ENCODE measurements at regions not wholly inside any gene's neighbourhood (a gene's known extent, or its start where the extent isn't known, plus 50 kb on each side); places are given as distances from the start of the nearest gene placed in this dataset.

GRCh38 chr4:187663076-187663475 lies 332.5 kb upstream of the ZFP42 start:
- POLR2A ChIA-PET (ENCODE audit: partially characterized antibody): no interaction called here
- H3K9ac ChIP-seq (replicated peaks in 1 of 4; ENCODE audit: extremely low read depth in 1 of 4, low read depth in 3 of 4, low read length in 3 of 4): no peak overlapping the region
- H2AK5ac ChIP-seq (ENCODE audit: low read depth, low read length): no peak overlapping the region
- no peak overlapping the region for H3K4me2 ChIP-seq (ENCODE audit: insufficient read depth in 1 of 2, low read depth in 2 of 2, low read length in 2 of 2)
- no peaks in the 10 kb centered on the region for H3K9me3 ChIP-seq (ENCODE audit: insufficient read depth in 2 of 2, low read depth in 1 of 2, low read length in 1 of 2)
- no peak overlapping the region for H4K91ac ChIP-seq (replicated peaks; ENCODE audit: insufficient read length, low read length)
- no peak overlapping the region for H3K4me3 ChIP-seq (ENCODE audit: extremely low read depth in 1 of 4, insufficient read depth in 2 of 4, low read depth in 3 of 4, low read length in 4 of 4)
- no peak for FAIRE-seq
- no peaks in the 10 kb centered on the region for H3K79me2 ChIP-seq (ENCODE audit: control insufficient read depth in 1 of 2, insufficient read depth in 2 of 2, low read length in 2 of 2)
- H2BK5ac ChIP-seq (ENCODE audit: low read depth, low read length): no peak overlapping the region
- H3K23ac ChIP-seq (ENCODE audit: insufficient read length): no peak overlapping the region
- DNase-seq (ENCODE audit: low read depth in 1 of 2, low spot score in 2 of 2): no peak
- no peak overlapping the region for H3K14ac ChIP-seq (ENCODE audit: insufficient read length)
- H3K4me1 ChIP-seq (replicated peaks in 1 of 4; ENCODE audit: control insufficient read depth in 3 of 4, insufficient read depth in 4 of 4, low read length in 3 of 4): peaks cover 0 to 3% (median 0%) of the 10 kb centered on the region in 4 experiments; a peak in 1 of 7 replicates
- 80% methylated on average over 4 of the region's 4 CpGs; no CpG with 5 or more reads in 1 of the 2 experiments for WGBS, 2 experiments (ENCODE audit: extremely low coverage in 1 of 2, insufficient coverage in 1 of 2, insufficient read length in 1 of 2, insufficient replicate concordance in 2 of 2, low coverage in 1 of 2, low lambda C conversion rate in 2 of 2, missing lambda C conversion rate in 1 of 2)
- TF ChIP-seq MAX (IDR thresholded peaks at IDR 0.05): no peak
- TF ChIP-seq EZH2 (IDR thresholded peaks at IDR 0.05; ENCODE audit: low read depth, low read length, severe bottlenecking): no peak
- no peak for TF ChIP-seq TCF12 (IDR thresholded peaks at IDR 0.05; ENCODE audit: low read depth, low read length)
- TF ChIP-seq CBX5 (IDR thresholded peaks at IDR 0.05; ENCODE audit: low read depth, low read length): no peak
- TF ChIP-seq HDAC6 (IDR thresholded peaks at IDR 0.05; ENCODE audit: low read depth, low read length): no peak
- no peak for TF ChIP-seq E2F6 (IDR thresholded peaks at IDR 0.05)
- TF ChIP-seq ATF2 (IDR thresholded peaks at IDR 0.05; ENCODE audit: low read length): no peak
- no peak for TF ChIP-seq TBP (IDR thresholded peaks at IDR 0.05; ENCODE audit: low read depth, low read length)
- TF ChIP-seq CTCF (IDR thresholded peaks at IDR 0.05; ENCODE audit: control extremely low read depth in 1 of 3, insufficient read depth in 1 of 3, low read depth in 1 of 3, low read length in 3 of 3): no peak
- H3K27me3 ChIP-seq (replicated peaks in 1 of 4; ENCODE audit: control insufficient read depth in 3 of 4, extremely low read depth in 1 of 4, insufficient read depth in 3 of 4, low read length in 3 of 4): no peaks in the 10 kb centered on the region
- H3K4ac ChIP-seq (replicated peaks; ENCODE audit: insufficient read length, low read depth, low read length): no peak overlapping the region
- H3K79me1 ChIP-seq (ENCODE audit: low read depth, low read length): no peaks in the 10 kb centered on the region
- H4K5ac ChIP-seq (ENCODE audit: insufficient read length, low read depth, low read length): no peak overlapping the region
- no peak overlapping the region for H3K18ac ChIP-seq (ENCODE audit: extremely low read depth, low read length)
- no peak overlapping the region for H4K8ac ChIP-seq (ENCODE audit: extremely low read depth, insufficient read depth, low read length)
- no peak overlapping the region for H2AFZ ChIP-seq (ENCODE audit: low read length)
- no peak overlapping the region for H2BK15ac ChIP-seq (ENCODE audit: low read length)
- CTCF ChIA-PET (ENCODE audit: partially characterized antibody): interaction anchor here (0.6 kb wide), 1 partner anchor 173 kb away, joined by 3 read pairs; no protein-coding TSS in a partner anchor
- H3K23me2 ChIP-seq (ENCODE audit: low read depth, low read length): no peaks in the 10 kb centered on the region
- no peaks in the 10 kb centered on the region for H4K20me1 ChIP-seq (replicated peaks in 1 of 2; ENCODE audit: control insufficient read depth in 1 of 2, insufficient read depth in 2 of 2, low read length in 2 of 2)
- H3K27ac ChIP-seq (ENCODE audit: low read depth, low read length): no peak overlapping the region
- H3K36me3 ChIP-seq (ENCODE audit: control insufficient read depth in 2 of 4, insufficient read depth in 4 of 4, low read length in 3 of 4): no peaks in the 10 kb centered on the region
- H2BK12ac ChIP-seq (ENCODE audit: low read depth, low read length): no peak overlapping the region
- no peak overlapping the region for H2BK120ac ChIP-seq (replicated peaks; ENCODE audit: low read depth, low read length)
- no peak overlapping the region for H2BK20ac ChIP-seq (ENCODE audit: low read length)
- H3K56ac ChIP-seq (replicated peaks; ENCODE audit: insufficient read length, low read depth, low read length): no peak overlapping the region

All from H1 (cell line).